ENCODE measurements at regions not wholly inside any gene's neighbourhood (a gene's known extent, or its start where the extent isn't known, plus 50 kb on each side); places are given as distances from the start of the nearest gene placed in this dataset.
"Not testable (repeated sequence)": the region's sequence is repeated elsewhere in the genome, so short reads cannot be mapped to it uniquely, and the experiment has no call there.

- no peak for DNase-seq
These were observed 133.2 kb upstream of the RFX3 start for GRCh38 chr9:3658964-3659363.

DNA sequence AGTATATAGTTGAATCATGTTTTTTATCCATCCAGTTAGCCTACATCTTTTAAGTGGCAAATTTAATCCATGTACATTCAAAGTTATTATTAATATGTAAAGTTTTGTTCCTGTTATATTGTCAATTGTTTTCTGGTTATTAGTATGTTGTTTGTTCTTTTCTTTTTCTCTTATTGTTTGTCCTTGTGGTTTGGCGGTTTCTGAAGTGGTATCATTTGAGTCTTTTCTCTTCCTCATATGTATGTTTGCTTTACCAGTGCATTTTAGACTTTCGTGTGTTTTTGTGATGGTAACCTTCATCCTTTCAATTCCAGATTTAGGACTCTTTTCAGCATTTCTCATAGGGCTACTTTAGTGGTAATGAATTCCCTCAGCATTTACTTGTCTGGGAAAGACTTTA is 130.4 kb upstream of the RFX3 start:
- DNase-seq: no peak

- no peak for DNase-seq
These were observed 125.3 kb upstream of the RFX3 start for GRCh38 chr9:3650994-3651622.

DNA sequence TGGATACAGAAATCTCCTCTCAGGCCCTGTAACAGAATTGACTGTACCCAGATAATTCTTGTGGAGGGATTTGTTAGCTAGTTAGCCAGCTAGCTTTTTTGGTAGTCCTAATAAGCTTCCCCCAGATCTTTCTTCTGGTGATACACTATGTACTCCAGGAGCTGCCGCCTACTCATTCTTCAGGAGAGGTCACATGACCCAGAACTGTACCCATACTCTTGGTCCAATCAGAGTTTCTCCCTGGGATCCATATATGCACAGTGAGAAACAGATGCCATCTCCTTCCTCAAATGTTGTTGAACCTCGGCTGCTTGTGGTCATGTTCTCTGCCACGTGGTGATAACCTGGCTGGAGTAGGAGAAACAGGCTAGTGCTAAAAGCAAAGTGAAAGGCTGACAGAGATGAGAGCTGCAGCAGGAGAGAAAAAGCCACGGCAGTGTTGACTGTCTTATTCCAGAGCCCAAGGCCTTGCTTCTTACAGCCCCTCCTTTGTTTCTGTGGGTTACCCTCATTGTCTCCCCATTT is 123.0 kb upstream of the RFX3 start:
- DNase-seq: no peak

DNA sequence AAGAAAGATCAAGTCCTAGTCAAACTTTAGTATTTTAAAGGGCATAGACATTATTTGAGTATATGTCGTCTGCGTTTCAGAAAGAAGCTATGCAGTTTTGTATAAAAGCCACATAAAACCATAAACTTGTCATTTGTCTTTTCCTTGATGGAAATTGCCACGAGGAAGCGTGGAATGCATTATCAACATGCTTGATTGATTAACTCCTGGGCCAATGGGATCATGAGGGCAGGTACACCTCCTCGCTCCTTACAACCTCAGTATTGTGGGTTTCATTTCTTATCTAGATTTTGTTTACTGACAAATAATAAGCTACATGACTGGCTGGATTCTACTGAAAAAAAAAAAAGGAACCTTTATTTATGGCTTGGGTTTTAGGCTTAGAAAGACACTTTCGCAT is 122.5 kb upstream of the RFX3 start:
- no peak for DNase-seq

- no peak for DNase-seq
These were observed 121.9 kb upstream of the RFX3 start for GRCh38 chr9:3647652-3648051.

GRCh38 chr9:3646226-3646625 is 120.4 kb upstream of the RFX3 start:
- no peak for DNase-seq

GRCh38 chr9:3642075-3642474 is 116.3 kb upstream of the RFX3 start:
- DNase-seq: not testable (repeated sequence)

DNA sequence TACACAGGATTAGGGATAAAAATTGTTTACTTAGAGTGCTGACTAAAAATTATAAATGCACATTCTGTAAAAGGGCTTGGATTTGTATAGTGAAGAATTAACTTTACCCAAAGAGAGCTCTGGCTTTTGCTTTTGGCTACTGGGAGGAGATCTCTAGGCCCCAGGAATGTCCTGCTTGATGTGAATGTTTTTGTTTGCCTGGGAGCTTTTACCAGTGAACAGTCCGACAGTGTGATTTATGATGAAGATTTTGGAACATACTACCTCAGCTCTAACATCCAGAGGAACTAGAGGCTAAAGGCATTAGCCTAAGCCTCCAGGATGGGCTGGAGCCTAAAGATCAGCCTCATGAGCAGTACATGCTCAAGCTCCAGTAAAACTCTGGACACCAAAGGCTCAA is 103.7 kb upstream of the RFX3 start:
- DNase-seq: no peak

DNA sequence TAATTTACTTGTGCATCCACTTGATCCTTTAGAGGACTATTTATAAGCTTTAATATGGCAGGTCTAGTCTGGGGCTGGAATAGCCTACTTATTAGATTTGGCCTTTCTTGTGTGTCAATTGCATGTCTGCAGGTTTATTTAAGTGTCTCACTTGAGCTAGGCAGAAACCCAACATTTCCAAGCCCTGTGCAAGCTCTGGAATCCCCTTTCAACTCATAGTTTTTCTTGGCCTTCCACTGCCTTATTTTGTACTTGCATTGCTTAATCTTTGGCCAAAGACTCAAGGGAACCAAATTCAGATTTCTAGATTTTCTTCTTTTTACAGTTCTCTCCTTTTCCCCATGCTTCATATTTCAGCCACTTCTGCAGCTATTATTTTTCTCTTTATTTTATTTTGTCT is 102.4 kb upstream of the RFX3 start:
- no peak for DNase-seq

- DNase-seq: no peak
These were observed 82.2 kb upstream of the RFX3 start for GRCh38 chr9:3608011-3608410.

DNA sequence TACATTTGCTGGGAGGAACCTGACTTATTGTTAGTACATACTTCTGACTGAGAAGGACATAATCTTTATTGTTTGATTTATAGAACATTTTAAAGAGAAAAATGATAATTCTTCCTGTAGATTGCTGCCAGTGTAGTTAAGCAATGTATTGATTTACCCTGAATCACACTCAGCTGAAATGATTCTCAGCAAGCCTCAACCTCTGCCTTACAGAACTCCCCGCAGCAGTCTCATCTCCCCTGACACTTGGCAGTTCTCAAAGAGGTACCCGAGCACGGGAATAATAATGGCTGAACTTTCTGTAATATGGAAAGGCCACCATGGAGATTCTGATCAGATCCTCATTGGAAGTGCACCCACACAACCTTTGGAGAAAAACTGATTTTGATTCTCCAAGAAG is 74.9 kb upstream of the RFX3 start:
- no peak for DNase-seq

DNA sequence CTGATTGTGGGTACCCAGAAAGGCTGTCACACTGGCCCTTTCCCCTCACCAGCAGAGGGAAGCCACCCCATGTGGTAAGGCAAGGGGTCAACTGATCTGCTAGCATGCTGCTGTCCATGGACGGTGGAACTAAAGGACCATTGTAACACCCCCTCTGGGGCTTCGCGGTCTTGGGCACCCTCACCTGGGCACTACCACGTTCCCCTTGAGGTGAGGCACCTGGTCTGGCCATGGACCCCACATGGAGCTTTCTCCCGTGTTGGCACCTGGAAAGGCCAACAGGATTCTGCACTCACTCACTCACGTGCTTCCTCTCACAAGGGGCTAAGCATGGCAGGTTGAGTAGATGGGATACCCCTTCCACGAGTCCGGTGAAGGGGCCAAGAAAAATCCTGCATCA is 72.0 kb upstream of the RFX3 start:
- no peak for DNase-seq

DNA sequence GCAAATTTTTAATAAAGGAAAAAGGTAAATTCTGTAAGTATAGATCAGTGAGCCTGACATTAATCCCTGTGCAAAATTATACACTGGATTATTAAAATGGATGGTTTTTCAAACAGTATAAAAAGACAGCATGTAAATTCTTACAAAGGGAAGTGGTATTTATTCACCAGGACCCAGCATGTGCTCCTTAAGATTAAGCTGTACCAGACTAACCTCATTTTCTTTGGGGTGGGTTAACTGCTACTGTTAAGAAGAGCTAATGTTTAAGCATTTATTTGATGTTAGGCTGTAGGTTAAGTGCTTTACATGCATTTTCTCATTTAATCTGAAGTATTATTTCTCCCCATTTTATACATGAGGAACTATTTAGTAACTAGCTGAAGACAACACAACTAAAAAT is 60.3 kb upstream of the RFX3 start:
- DNase-seq: no peak

GRCh38 chr9:3585606-3586005 is 59.8 kb upstream of the RFX3 start:
- no peak for DNase-seq

GRCh38 chr9:3578786-3579185 is 53.0 kb upstream of the RFX3 start:
- no peak for DNase-seq

DNA sequence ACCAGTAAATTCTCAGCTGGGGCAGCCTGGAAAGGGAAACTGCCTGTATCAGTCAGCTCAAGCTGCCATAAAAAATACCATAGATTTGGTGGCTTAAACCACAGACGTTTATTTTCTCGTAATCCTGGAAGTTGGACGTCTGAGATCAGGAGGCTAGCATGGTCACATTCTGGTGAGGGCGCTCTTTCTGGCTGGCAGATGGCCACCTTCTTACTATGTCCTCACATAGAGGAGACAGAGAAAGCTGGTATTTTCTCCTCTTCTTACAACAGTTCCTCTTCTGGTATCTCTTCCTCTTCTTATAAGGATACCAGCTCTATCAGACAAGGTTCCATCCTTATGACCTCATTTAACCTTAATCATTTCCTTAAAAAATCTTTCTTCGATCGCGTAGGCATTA is 50.5 kb upstream of the RFX3 start:
- no peak for DNase-seq

- DNase-seq: no peak
These were observed 50.0 kb upstream of the RFX3 start for GRCh38 chr9:3575821-3576220.

All from NCI-H2171 treated with DMSO at 0.1 percent for 48 hours (cell line).